AG09319 (cell line): ENCODE measurements at regions not wholly inside any gene's neighbourhood (a gene's known extent, or its start where the extent isn't known, plus 50 kb on each side); places are given as distances from the start of the nearest gene placed in this dataset.

Source experiments
- DNase-seq: peaks from one replicate; pipeline ENCODE4 v3.0.0-alpha.2; 2010; ENCODE audit warnings: low read depth; ENCODE audit errors: extremely low read depth
- TF ChIP-seq, protein P1 (sequence below): IDR thresholded peaks from 2 replicates; pipeline ENCODE4 v1.5.1; 2011; ENCODE audit warnings: low read depth, mild to moderate bottlenecking, inconsistent platforms, low read length, moderate library complexity

DNA sequence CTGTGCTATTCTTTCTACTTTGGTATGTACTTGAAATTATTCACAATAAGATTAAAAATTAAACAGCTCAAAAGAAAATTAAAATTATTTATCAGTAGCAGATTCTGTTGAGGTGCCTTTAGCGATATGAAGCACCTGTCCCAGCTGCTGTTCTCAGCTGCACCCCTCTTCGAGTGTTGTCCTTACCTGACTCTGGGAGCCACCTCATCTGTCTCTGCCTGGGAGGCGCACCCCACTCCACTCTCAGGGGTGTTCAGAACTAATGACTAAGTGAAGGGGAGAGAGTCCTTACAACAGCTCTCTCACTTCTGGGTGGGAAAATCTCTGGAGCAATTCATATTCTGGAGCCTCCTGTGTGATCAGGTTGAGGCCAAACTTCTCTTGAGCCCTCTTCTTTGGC lies 745.7 kb downstream of the RFPL4B start:
- no peak for DNase-seq
- TF ChIP-seq, protein P1, sequence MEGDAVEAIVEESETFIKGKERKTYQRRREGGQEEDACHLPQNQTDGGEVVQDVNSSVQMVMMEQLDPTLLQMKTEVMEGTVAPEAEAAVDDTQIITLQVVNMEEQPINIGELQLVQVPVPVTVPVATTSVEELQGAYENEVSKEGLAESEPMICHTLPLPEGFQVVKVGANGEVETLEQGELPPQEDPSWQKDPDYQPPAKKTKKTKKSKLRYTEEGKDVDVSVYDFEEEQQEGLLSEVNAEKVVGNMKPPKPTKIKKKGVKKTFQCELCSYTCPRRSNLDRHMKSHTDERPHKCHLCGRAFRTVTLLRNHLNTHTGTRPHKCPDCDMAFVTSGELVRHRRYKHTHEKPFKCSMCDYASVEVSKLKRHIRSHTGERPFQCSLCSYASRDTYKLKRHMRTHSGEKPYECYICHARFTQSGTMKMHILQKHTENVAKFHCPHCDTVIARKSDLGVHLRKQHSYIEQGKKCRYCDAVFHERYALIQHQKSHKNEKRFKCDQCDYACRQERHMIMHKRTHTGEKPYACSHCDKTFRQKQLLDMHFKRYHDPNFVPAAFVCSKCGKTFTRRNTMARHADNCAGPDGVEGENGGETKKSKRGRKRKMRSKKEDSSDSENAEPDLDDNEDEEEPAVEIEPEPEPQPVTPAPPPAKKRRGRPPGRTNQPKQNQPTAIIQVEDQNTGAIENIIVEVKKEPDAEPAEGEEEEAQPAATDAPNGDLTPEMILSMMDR: no peak

DNA sequence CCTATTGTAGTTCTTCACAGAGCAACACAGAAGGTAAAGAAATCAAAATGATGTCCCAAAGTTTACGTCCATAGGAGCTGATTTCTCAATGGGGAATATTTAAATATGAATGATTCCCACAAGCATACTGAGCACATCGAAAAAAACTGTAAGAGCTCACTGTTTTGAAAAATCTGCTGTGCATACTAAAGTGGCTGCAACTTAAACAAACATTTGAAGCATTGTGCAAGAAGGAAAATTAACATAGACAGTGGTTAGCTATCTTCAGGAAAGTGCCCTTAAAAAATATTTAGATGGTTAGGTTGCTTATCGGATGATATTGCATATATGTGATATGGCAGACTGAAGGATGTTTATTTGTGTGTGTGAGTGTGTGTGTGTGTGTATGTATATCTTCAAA lies 747.6 kb downstream of the RFPL4B start:
- TF ChIP-seq, protein P1: no peak
- DNase-seq: peak; percentile 10

DNA sequence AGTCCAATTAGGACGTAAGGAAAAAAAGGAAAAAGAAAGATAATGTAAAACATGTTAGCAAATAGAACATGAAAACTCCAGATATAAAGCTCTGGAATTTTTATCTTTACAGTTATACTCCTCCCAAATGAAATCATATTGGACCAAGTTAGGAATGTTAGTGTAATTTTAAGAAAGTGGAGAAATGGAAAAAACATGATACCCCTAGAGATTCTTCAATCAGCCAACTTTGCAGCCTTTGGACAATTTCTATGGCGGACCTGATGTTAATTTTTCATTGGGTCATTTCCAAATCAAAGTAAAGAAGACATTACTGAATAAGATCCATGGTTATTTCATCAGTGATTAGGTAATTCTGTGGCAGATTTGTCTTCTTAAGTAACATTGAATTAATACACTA lies 748.7 kb downstream of the RFPL4B start:
- no peak for DNase-seq
- TF ChIP-seq, protein P1: no peak

DNA sequence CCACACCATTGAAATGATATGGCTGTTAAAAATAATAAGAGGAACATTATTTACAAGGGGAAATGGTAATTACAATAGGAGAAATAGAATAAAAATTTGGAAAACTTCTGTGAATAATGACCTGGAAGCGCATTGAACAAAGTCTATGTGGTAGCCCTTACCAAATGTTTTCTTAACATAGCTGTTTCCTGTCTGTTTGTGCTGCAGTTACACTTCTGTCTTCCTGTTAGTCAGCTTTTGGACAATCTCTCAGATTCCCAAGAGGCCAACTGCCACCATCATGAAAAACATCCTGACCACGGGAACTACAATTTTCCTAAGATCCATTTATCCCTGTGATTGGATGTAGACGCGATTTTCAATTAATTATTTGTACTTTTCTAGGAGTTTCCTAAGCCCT lies 754.4 kb upstream of the MARCKS start:
- TF ChIP-seq, protein P1: no peak
- no peak for DNase-seq

DNA sequence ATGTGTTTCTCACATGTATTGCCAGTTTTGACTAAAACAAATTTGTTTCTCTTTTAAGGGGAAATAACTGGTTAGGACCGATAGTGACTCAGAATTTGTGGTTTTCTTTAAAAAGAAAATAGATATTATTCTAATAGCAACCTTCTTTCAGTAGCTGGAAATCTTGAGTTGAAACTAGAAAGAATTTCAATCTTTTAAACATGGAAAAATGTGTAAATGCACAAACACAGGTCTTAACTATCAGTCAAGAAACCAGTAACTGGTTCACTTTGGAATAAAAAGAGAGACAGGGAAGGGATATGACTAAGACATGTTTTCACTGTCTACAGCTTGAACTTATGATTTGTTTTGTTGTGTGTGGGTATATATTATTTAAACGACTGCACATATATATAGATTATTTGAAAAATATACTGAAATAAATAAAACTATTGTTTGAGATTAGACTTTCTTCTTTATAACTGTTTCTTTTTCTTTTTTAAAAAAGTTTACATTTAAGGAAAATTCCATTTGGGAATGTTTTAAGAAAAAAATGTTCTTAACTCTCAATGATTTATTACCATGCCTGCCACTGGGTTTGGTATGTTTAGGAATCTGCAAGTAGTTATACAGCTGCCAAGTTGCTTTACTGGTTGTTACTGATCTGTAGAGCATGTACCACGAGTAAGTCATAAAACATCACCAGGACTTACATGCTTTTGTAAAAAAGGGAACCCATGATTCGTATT lies 753.3 kb upstream of the MARCKS start:
- DNase-seq: no peak
- TF ChIP-seq, protein P1: no peak

DNA sequence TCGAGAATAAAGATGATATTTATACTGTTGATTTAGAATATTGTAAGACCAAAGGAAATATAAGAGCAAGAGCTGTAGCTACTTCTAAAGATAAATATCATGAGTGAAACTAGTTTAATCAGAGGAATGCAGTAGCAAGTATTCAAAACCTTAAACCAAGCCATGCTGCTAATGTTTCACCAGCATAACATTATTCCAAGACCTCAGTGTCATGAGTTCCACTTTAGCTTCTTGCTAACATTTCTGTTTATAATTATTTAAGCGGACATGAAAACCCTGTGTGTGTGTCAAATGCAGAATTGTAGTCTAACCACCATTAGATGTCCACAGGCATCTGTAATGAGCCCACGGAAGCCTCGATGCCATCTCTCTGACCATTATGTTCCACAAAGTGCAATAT lies 752.6 kb upstream of the MARCKS start:
- no peak for DNase-seq
- TF ChIP-seq, protein P1: no peak

DNA sequence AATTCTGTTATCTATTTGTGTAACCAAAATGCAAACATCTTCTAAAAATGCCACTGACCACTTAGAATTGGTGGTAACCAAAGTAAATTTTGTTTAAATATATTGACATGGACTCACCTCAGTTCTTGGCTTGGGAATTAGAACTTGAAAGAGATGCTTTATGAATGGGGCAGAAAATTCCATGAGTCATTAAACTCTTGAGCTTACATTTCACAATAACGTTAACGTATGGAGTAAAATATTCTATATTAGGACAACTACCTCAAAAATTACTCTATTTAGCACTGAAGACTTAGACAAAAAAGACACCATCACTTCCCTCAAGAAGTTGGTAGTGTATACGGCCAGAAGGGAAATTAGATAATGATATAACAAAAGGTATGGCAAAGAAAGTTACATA lies 752.2 kb upstream of the MARCKS start:
- TF ChIP-seq, protein P1: no peak
- DNase-seq: no peak
